ENCODE measurements at regions not wholly inside any gene's neighbourhood (a gene's known extent, or its start where the extent isn't known, plus 50 kb on each side); places are given as distances from the start of the nearest gene placed in this dataset.

DNA sequence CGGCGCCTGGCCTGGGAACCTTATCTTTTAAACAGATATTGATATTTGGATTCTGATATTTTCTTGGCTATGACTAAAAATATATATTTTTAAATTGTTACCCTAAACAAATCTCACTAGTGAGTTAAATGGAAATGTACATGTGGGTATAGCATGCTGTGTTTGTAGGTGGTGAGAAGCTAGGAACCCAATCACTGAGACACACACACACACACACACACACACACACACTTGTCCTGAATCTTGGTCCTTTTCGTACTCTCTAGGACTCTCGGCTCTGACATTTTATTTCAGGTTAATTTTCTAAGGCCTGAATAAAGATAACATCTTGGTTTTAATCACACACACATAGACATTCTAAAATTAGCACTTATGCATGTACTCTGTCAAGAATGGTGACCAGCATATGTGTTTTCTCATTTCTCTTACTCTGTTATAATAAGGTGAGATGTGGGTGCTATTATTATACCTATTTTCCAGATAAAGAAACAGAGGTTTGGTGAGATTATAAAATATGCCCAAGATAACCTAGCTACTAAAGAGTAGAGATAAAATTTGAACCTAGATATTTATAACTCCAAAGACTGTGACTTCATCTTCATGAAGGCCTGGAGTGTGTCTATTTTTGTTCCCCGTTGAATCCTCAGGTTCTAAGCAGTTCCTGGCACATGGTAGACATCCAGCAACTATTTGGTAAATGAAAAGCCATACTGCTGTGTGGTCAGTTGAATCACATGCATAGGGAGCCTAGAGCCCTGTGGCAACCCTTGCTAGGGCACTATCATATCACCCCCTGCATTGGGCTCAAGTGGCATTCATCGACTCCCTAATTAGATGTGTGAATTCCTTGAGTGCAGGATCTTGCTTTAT, 85.0 kb upstream of the RAB3GAP2 start:
- DNase-seq (ENCODE audit: low read depth, low spot score): no peak
- no peak overlapping the region for H3K4me3 ChIP-seq (ENCODE audit: low read depth, low read length)
- in situ Hi-C loops (cut with HindIII; ENCODE audit: low sequenced_read_pairs): no loop called here
- TF ChIP-seq, protein P1, sequence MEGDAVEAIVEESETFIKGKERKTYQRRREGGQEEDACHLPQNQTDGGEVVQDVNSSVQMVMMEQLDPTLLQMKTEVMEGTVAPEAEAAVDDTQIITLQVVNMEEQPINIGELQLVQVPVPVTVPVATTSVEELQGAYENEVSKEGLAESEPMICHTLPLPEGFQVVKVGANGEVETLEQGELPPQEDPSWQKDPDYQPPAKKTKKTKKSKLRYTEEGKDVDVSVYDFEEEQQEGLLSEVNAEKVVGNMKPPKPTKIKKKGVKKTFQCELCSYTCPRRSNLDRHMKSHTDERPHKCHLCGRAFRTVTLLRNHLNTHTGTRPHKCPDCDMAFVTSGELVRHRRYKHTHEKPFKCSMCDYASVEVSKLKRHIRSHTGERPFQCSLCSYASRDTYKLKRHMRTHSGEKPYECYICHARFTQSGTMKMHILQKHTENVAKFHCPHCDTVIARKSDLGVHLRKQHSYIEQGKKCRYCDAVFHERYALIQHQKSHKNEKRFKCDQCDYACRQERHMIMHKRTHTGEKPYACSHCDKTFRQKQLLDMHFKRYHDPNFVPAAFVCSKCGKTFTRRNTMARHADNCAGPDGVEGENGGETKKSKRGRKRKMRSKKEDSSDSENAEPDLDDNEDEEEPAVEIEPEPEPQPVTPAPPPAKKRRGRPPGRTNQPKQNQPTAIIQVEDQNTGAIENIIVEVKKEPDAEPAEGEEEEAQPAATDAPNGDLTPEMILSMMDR (IDR thresholded peaks at IDR 0.05; ENCODE audit: low read depth, low read length): no peak

DNA sequence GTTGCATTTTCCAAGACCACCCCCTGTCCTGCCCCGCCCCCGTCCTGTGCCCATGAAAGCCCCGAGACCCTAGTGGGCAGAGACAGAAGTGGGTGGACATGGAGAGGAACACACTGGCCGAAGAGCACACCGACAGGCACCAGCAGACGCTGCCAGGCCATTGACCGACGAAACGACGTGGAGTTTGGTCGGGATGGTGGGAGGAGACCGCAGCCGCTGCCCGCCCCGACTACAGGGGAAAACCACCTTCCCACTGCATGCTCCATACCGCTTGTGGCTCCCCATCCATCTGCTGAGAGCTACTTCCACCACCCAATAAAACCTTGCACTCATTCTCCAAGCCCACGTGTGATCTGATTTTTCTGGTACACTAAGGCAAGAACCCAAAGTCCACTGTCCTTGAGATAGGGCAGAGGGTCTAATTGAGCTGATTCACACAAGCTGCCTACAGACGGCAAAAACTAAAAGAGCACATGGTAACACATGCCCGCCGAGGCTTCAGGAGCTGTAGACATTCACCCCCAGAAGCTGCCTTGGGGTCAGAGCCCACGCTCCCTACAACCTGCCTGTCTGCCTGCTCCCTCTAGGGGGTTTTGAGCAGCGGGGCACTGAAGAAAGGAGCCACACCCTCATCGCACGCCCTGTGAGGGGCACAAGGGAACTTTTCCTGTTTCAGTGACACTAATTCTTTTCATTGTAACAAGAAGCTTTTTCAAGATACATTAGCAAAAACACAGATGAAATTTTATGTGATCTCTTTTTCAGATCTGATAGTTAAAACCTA, 81.2 kb upstream of the RAB3GAP2 start:
- in situ Hi-C loops (cut with HindIII; ENCODE audit: low sequenced_read_pairs): no loop called here
- no peak overlapping the region for H3K4me3 ChIP-seq (ENCODE audit: low read depth, low read length)
- TF ChIP-seq, protein P1 (IDR thresholded peaks at IDR 0.05; ENCODE audit: low read depth, low read length): no peak
- DNase-seq (ENCODE audit: low read depth, low spot score): no peak

DNA sequence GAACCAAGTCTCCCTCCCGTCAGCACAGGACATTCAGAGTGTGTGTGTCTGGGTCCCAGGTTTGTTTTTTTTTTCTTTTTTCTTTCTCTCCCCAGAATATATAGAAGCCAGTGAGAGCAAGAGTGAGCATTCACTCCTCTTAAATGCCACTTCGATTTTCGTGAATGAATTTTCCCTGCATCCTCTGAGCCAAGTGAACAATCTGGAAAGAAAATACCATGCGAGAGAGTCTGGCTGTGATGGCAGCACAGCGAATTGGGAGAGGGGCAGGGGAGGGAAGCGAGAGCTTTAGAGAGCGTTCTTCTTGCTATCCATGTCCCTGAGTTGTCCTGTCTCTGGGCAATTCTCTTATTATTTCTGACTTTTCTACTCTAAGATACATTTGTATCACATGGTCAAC, 76.0 kb upstream of the RAB3GAP2 start:
- H3K4me3 ChIP-seq (ENCODE audit: low read depth, low read length): no peak overlapping the region
- TF ChIP-seq, protein P1 (IDR thresholded peaks at IDR 0.05; ENCODE audit: low read depth, low read length): no peak
- in situ Hi-C loops (cut with HindIII; ENCODE audit: low sequenced_read_pairs): no loop called here
- DNase-seq (ENCODE audit: low read depth, low spot score): no peak

DNA sequence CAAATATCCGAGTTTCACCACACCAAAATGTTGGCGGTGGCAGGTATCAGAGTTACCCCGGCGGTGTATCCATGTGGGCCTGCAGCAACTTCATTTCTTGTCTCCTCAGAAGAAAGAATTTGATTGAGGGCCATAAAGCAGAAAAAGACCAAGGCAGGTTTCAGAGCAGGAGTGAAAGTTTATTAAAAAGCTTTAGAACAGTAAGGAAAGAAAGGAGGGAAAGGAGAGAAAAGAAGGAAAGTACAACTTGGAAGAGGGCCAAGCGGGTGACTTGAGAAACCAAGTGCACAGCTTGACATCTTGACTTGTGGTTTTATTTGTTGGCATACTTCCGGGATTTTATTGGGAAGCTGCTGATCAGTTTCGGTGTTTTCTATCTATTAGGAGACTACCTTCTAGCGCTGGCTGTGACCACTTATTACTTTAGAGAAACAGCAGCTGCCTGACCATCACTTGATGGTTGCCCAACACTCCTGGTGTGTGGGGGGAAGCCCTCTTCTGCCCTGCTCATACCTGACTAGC, 75.5 kb upstream of the RAB3GAP2 start:
- no peak overlapping the region for H3K4me3 ChIP-seq (ENCODE audit: low read depth, low read length)
- in situ Hi-C loops (cut with HindIII; ENCODE audit: low sequenced_read_pairs): no loop called here
- no peak for DNase-seq (ENCODE audit: low read depth, low spot score)
- TF ChIP-seq, protein P1 (IDR thresholded peaks at IDR 0.05; ENCODE audit: low read depth, low read length): no peak

DNA sequence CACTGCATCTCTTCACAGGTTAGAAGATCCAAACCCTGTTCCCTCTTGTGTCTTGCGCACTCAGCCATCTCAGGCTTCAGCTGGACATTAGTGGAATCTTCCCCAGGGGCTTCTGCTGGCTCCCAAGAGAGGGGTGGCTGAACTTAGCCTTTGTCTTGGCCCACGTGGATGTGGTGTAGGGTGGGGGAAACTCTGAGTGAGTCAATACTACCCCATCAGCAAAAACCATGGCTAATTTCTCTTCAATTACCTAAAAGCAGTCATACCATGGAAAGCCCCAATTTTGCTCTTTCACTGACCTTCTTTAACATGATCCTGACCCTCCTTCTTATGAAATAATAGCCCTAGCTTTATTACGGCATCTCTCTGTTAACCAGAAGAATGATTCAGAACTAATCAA, 72.5 kb upstream of the RAB3GAP2 start:
- TF ChIP-seq, protein P1 (IDR thresholded peaks at IDR 0.05; ENCODE audit: low read depth, low read length): no peak
- no peak for DNase-seq (ENCODE audit: low read depth, low spot score)
- in situ Hi-C loops (cut with HindIII; ENCODE audit: low sequenced_read_pairs): no loop called here

DNA sequence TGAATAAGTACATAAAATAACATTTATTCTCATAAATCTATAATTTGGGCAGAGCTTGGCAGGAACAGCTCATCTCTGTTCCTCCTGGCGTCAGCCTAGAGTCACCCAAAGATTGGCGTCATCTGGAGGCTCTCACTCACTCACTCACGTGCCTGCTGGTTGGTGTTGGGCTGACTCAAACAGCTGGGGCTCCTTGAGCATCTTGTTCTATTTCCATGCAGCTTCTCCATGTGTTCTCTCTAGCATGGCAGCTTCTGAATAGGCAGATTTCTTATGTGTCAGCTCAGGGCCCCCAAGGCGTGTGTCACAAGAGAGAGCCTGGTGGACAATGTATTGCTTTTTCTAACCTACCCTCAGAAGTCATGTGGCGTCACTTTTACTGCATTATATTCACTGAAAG, 70.6 kb upstream of the RAB3GAP2 start:
- no peak overlapping the region for H3K4me3 ChIP-seq (ENCODE audit: low read depth, low read length)
- in situ Hi-C loops (cut with HindIII; ENCODE audit: low sequenced_read_pairs): no loop called here
- no peak for DNase-seq (ENCODE audit: low read depth, low spot score)
- TF ChIP-seq, protein P1 (IDR thresholded peaks at IDR 0.05; ENCODE audit: low read depth, low read length): no peak

More for the DNA sequence above, 72.5 kb upstream of the RAB3GAP2 start:
- no peak overlapping the region for H3K4me3 ChIP-seq (ENCODE audit: low read depth, low read length)
